ENCODE measurements at regions not wholly inside any gene's neighbourhood (a gene's known extent, or its start where the extent isn't known, plus 50 kb on each side); places are given as distances from the start of the nearest gene placed in this dataset.

DNA sequence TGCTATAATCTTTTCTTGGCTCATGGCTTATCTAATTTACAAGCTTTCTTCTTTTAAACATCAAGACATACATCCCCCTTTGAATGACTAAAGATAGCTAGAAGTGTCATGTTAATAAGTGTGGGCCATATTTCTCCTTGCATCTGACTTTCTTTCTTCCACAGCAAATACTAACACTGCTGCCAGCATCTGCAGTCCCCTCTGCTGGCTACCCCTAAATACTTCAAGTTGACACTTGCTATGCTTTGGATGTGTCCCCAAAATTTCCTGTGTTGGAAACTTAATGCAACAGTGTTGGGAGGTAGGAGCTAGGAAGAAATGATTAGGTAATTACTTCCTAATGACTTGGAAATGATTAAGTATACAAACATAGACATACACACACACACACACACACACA, 459.0 kb upstream of the ST8SIA4 start:
- CTCF ChIA-PET: no interaction called here
- Histone ChIP-seq H3K36me3 (ENCODE audit: control insufficient read depth, insufficient read depth, low read length) (no peaks in the 10 kb centered on the region), H3K27me3 (ENCODE audit: control insufficient read depth, insufficient read depth, low read length) (no peaks in the 10 kb centered on the region), H3K9me3 (ENCODE audit: control insufficient read depth, insufficient read depth, low read depth, low read length) (no peaks in the 10 kb centered on the region), H3K4me1 (ENCODE audit: control insufficient read depth, insufficient read depth, low read length) (no peaks in the 10 kb centered on the region), H3K4me3 (ENCODE audit: low read depth in 2 of 2, low read length in 2 of 2) (no peak overlapping the region), H3K27ac (ENCODE audit: low read length) (no peak overlapping the region)
- in situ Hi-C loops (cut with HindIII; ENCODE audit: low pct_unique_long_range_greater_than_20kb, low sequenced_read_pairs): no loop called here
- no peak for ATAC-seq
- BruUV-seq (replicated peaks): no TSS peak
- POLR2A ChIA-PET: no interaction called here
- no peak for DNase-seq (ENCODE audit: low read depth, low spot score)
- TF ChIP-seq POLR2AphosphoS5 (IDR thresholded peaks at IDR 0.05; ENCODE audit: low read depth, low read length) (no peak), TCF7L2 (IDR thresholded peaks at IDR 0.05; ENCODE audit: low read depth, low read length) (no peak), SIN3A (IDR thresholded peaks at IDR 0.05; ENCODE audit: borderline replicate concordance, insufficient read depth, low read depth, low read length) (no peak)
- TF ChIP-seq, protein P1, sequence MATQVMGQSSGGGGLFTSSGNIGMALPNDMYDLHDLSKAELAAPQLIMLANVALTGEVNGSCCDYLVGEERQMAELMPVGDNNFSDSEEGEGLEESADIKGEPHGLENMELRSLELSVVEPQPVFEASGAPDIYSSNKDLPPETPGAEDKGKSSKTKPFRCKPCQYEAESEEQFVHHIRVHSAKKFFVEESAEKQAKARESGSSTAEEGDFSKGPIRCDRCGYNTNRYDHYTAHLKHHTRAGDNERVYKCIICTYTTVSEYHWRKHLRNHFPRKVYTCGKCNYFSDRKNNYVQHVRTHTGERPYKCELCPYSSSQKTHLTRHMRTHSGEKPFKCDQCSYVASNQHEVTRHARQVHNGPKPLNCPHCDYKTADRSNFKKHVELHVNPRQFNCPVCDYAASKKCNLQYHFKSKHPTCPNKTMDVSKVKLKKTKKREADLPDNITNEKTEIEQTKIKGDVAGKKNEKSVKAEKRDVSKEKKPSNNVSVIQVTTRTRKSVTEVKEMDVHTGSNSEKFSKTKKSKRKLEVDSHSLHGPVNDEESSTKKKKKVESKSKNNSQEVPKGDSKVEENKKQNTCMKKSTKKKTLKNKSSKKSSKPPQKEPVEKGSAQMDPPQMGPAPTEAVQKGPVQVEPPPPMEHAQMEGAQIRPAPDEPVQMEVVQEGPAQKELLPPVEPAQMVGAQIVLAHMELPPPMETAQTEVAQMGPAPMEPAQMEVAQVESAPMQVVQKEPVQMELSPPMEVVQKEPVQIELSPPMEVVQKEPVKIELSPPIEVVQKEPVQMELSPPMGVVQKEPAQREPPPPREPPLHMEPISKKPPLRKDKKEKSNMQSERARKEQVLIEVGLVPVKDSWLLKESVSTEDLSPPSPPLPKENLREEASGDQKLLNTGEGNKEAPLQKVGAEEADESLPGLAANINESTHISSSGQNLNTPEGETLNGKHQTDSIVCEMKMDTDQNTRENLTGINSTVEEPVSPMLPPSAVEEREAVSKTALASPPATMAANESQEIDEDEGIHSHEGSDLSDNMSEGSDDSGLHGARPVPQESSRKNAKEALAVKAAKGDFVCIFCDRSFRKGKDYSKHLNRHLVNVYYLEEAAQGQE (IDR thresholded peaks at IDR 0.05; ENCODE audit: insufficient read depth in 1 of 2, low read depth in 2 of 2, low read length in 1 of 2): no peak
- TF ChIP-seq, protein P2, sequence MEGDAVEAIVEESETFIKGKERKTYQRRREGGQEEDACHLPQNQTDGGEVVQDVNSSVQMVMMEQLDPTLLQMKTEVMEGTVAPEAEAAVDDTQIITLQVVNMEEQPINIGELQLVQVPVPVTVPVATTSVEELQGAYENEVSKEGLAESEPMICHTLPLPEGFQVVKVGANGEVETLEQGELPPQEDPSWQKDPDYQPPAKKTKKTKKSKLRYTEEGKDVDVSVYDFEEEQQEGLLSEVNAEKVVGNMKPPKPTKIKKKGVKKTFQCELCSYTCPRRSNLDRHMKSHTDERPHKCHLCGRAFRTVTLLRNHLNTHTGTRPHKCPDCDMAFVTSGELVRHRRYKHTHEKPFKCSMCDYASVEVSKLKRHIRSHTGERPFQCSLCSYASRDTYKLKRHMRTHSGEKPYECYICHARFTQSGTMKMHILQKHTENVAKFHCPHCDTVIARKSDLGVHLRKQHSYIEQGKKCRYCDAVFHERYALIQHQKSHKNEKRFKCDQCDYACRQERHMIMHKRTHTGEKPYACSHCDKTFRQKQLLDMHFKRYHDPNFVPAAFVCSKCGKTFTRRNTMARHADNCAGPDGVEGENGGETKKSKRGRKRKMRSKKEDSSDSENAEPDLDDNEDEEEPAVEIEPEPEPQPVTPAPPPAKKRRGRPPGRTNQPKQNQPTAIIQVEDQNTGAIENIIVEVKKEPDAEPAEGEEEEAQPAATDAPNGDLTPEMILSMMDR (IDR thresholded peaks at IDR 0.05): no peak
- intact Hi-C loops (cut with micrococcal nuclease; ENCODE audit: unreplicated experiment): no loop called here

DNA sequence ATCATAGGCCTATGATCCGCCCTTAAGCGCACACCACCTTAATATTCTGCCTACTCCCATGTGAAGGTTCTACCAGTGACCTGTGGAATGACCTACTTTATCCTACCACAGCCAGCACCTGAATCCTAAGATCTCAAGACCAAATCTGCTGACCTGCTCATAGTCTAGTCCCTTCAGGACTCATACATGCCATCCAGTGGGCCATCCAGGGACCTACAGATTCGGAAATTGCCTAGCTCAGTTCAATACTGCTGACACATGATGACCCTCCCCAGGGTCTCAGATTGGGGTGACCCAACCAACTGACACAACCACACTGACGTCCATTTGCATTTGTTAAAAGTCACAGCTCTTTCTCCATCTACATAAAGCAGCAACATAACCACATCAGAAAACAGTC, 443.8 kb upstream of the ST8SIA4 start:
- Histone ChIP-seq H3K36me3 (ENCODE audit: control insufficient read depth, insufficient read depth, low read length) (no peaks in the 10 kb centered on the region), H3K27me3 (ENCODE audit: control insufficient read depth, insufficient read depth, low read length) (no peaks in the 10 kb centered on the region), H3K4me3 (ENCODE audit: low read depth in 2 of 2, low read length in 2 of 2) (no peak overlapping the region), H3K9me3 (ENCODE audit: control insufficient read depth, insufficient read depth, low read depth, low read length) (0 out of 2 replicates have a peak, but pooled peaks cover 3% of the 10 kb centered on the region), H3K27ac (ENCODE audit: low read length) (no peak overlapping the region), H3K4me1 (ENCODE audit: control insufficient read depth, insufficient read depth, low read length) (no peaks in the 10 kb centered on the region)
- ChIA-PET CTCF (no interaction called here), POLR2A (no interaction called here)
- in situ Hi-C loops (cut with HindIII; ENCODE audit: low pct_unique_long_range_greater_than_20kb, low sequenced_read_pairs): no loop called here
- TF ChIP-seq POLR2AphosphoS5 (IDR thresholded peaks at IDR 0.05; ENCODE audit: low read depth, low read length) (no peak), TCF7L2 (IDR thresholded peaks at IDR 0.05; ENCODE audit: low read depth, low read length) (no peak), SIN3A (IDR thresholded peaks at IDR 0.05; ENCODE audit: borderline replicate concordance, insufficient read depth, low read depth, low read length) (no peak)
- TF ChIP-seq, protein P1 (IDR thresholded peaks at IDR 0.05; ENCODE audit: insufficient read depth in 1 of 2, low read depth in 2 of 2, low read length in 1 of 2): no peak
- TF ChIP-seq, protein P2 (IDR thresholded peaks at IDR 0.05): no peak
- BruUV-seq (replicated peaks): no TSS peak
- ATAC-seq (no peak), DNase-seq (ENCODE audit: low read depth, low spot score) (no peak)
- intact Hi-C loops (cut with micrococcal nuclease; ENCODE audit: unreplicated experiment): no loop called here
